ENCODE measurements at regions not wholly inside any gene's neighbourhood (a gene's known extent, or its start where the extent isn't known, plus 50 kb on each side); places are given as distances from the start of the nearest gene placed in this dataset.

DNA sequence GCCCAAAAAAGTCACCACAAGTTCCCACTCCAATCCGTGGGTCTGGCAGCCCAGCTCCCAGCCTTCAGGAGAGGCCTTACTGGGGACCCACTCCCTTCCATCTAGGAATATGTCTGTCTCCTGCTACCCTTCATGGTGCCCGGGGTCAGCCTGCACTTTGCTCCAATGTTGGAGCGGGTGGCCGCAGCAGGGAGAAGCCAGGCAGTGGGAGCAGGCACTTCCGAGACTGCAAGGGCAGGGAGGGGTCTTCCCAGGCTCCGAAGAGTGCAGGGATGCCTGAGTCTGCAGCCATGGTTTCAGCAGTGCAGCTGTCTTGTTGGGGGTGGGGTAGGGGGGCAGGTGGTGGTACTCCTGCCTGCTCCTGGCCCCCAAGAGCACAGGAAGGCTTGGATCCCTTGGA, 1616.2 kb downstream of the SLITRK5 start:
- TF ChIP-seq CEBPB (IDR thresholded peaks at IDR 0.05; ENCODE audit: low read depth) (no peak), YY1 (IDR thresholded peaks at IDR 0.05; ENCODE audit: extremely low read depth, insufficient replicate concordance, low read depth, low read length) (no peak), EZH2phosphoT487 (IDR thresholded peaks at IDR 0.05; ENCODE audit: borderline replicate concordance) (no peak), ELF1 (IDR thresholded peaks at IDR 0.05; ENCODE audit: borderline replicate concordance, low read depth) (no peak), JUND (IDR thresholded peaks at IDR 0.05) (no peak), ZFX (IDR thresholded peaks at IDR 0.05) (no peak), EZH2 (IDR thresholded peaks at IDR 0.05) (no peak), POLR2AphosphoS5 (IDR thresholded peaks at IDR 0.05; ENCODE audit: low read depth, low read length) (no peak), EGR1 (IDR thresholded peaks at IDR 0.05; ENCODE audit: low read depth) (no peak), SIN3A (IDR thresholded peaks at IDR 0.05; ENCODE audit: low read depth) (no peak)
- TF ChIP-seq, protein P1, sequence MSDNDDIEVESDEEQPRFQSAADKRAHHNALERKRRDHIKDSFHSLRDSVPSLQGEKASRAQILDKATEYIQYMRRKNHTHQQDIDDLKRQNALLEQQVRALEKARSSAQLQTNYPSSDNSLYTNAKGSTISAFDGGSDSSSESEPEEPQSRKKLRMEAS (IDR thresholded peaks at IDR 0.05) = no peak
- Histone ChIP-seq H4K20me1 (ENCODE audit: insufficient read depth) (no peaks in the 10 kb centered on the region), H3K9me2 (ENCODE audit: insufficient read depth) (no peaks in the 10 kb centered on the region), H2AFZ (ENCODE audit: low read depth, low read length, poor library complexity, severe bottlenecking) (no peak overlapping the region), H3K9ac (ENCODE audit: low read length) (no peak overlapping the region), H3K4me1 (ENCODE audit: control insufficient read depth in 1 of 2, insufficient read depth in 2 of 2, low read length in 2 of 2) (no peaks in the 10 kb centered on the region), H3K4me2 (ENCODE audit: low read length) (no peak overlapping the region), H3K79me2 (ENCODE audit: insufficient read depth, low read length) (no peaks in the 10 kb centered on the region), H3K4me3 (replicated peaks in 1 of 2; ENCODE audit: low read depth in 1 of 2, low read length in 2 of 2) (no peak overlapping the region), H3K27me3 (ENCODE audit: insufficient read depth, low read length) (no peaks in the 10 kb centered on the region), H3K27ac (ENCODE audit: low read depth, low read length) (no peak overlapping the region), H3K36me3 (ENCODE audit: control insufficient read depth in 1 of 2, insufficient read depth in 2 of 2, low read length in 2 of 2) (no peaks in the 10 kb centered on the region), H3K9me3 (ENCODE audit: control insufficient read depth in 1 of 2, insufficient read depth in 1 of 2, low read depth in 1 of 2, low read length in 2 of 2) (no peaks in the 10 kb centered on the region; a peak in 2 of 4 replicates)
- no peak for ATAC-seq
- no peak for DNase-seq (ENCODE audit: low read depth, low spot score)
- BruUV-seq (replicated peaks) = no TSS peak
- RAD21 ChIA-PET (ENCODE audit: low non-redundant PET in 1 of 2, low total read pairs in 2 of 2, uncharacterized antibody in 2 of 2, unreplicated experiment in 2 of 2) = no interaction called here
- CTCF ChIA-PET = no interaction called here
- intact Hi-C loops (cut with micrococcal nuclease) = no loop called here
- POLR2A ChIA-PET = no interaction called here

DNA sequence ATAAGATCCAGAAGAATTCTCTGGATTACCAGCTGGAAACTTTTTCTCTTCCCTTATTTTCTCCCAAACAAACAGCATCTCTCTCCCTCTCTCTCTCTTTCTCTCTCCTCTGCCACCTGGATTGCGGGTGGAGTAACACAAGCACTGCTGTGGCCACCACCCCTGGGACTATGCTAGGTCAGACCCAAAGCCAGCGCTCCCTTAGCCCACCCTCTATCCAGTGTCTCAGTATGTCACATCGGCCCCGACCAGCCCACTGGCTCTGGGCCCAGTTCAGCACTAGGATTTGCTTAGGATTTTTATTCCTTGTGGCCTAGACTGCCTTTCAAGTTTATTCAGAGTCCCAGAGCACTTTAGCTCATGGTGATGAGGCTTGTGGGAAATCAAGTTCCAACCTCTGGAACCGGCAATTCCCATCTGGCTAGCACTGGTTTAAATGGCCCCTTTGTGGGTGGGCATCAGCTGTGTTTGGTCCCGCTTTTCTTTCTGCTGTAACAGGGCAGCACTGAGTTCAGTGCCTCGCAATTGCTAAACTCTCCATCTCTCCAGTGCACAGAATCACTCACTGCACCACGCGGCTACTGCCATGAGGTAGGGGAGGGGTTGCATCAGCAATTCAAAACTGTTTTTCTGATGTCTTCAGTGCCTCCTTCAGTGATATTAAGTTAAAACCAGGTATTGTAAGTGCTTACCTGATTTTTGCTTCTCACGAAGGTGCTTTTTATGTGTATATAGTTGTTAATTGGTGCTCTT, 1623.1 kb downstream of the SLITRK5 start:
- BruUV-seq (replicated peaks) = no TSS peak
- ChIA-PET POLR2A (no interaction called here), CTCF (no interaction called here), RAD21 (ENCODE audit: low non-redundant PET in 1 of 2, low total read pairs in 2 of 2, uncharacterized antibody in 2 of 2, unreplicated experiment in 2 of 2) (no interaction called here)
- Histone ChIP-seq H2AFZ (ENCODE audit: low read depth, low read length, poor library complexity, severe bottlenecking) (no peak overlapping the region), H3K27me3 (ENCODE audit: insufficient read depth, low read length) (no peaks in the 10 kb centered on the region), H4K20me1 (ENCODE audit: insufficient read depth) (no peaks in the 10 kb centered on the region), H3K9me3 (ENCODE audit: control insufficient read depth in 1 of 2, insufficient read depth in 1 of 2, low read depth in 1 of 2, low read length in 2 of 2) (no peaks in the 10 kb centered on the region), H3K4me1 (ENCODE audit: control insufficient read depth in 1 of 2, insufficient read depth in 2 of 2, low read length in 2 of 2) (no peaks in the 10 kb centered on the region), H3K9me2 (ENCODE audit: insufficient read depth) (no peaks in the 10 kb centered on the region), H3K27ac (ENCODE audit: low read depth, low read length) (no peak overlapping the region), H3K4me2 (ENCODE audit: low read length) (no peak overlapping the region), H3K79me2 (ENCODE audit: insufficient read depth, low read length) (no peaks in the 10 kb centered on the region), H3K9ac (ENCODE audit: low read length) (no peak overlapping the region), H3K36me3 (ENCODE audit: control insufficient read depth in 1 of 2, insufficient read depth in 2 of 2, low read length in 2 of 2) (no peaks in the 10 kb centered on the region), H3K4me3 (replicated peaks in 1 of 2; ENCODE audit: low read depth in 1 of 2, low read length in 2 of 2) (no peak overlapping the region)
- intact Hi-C loops (cut with micrococcal nuclease) = no loop called here
- no peak for ATAC-seq
- no peak for TF ChIP-seq EGR1 (IDR thresholded peaks at IDR 0.05; ENCODE audit: low read depth)
- TF ChIP-seq ZFX (IDR thresholded peaks at IDR 0.05) = no peak
- TF ChIP-seq, protein P2, sequence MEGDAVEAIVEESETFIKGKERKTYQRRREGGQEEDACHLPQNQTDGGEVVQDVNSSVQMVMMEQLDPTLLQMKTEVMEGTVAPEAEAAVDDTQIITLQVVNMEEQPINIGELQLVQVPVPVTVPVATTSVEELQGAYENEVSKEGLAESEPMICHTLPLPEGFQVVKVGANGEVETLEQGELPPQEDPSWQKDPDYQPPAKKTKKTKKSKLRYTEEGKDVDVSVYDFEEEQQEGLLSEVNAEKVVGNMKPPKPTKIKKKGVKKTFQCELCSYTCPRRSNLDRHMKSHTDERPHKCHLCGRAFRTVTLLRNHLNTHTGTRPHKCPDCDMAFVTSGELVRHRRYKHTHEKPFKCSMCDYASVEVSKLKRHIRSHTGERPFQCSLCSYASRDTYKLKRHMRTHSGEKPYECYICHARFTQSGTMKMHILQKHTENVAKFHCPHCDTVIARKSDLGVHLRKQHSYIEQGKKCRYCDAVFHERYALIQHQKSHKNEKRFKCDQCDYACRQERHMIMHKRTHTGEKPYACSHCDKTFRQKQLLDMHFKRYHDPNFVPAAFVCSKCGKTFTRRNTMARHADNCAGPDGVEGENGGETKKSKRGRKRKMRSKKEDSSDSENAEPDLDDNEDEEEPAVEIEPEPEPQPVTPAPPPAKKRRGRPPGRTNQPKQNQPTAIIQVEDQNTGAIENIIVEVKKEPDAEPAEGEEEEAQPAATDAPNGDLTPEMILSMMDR (IDR thresholded peaks at IDR 0.05 in 2 of 3, conservative IDR thresholded peaks at IDR 0.05 in 1 of 3; ENCODE audit: borderline replicate concordance in 1 of 3, insufficient read depth in 1 of 3, low read depth in 2 of 3, low read length in 2 of 3) = no peak
- TF ChIP-seq, protein P1 (IDR thresholded peaks at IDR 0.05) = no peak
- TF ChIP-seq SP1 (IDR thresholded peaks at IDR 0.05; ENCODE audit: low read depth) = no peak
- TF ChIP-seq POLR2A (IDR thresholded peaks at IDR 0.05; ENCODE audit: borderline replicate concordance, extremely low read depth, insufficient read depth, insufficient read length) = no peak
- TF ChIP-seq, protein P3, sequence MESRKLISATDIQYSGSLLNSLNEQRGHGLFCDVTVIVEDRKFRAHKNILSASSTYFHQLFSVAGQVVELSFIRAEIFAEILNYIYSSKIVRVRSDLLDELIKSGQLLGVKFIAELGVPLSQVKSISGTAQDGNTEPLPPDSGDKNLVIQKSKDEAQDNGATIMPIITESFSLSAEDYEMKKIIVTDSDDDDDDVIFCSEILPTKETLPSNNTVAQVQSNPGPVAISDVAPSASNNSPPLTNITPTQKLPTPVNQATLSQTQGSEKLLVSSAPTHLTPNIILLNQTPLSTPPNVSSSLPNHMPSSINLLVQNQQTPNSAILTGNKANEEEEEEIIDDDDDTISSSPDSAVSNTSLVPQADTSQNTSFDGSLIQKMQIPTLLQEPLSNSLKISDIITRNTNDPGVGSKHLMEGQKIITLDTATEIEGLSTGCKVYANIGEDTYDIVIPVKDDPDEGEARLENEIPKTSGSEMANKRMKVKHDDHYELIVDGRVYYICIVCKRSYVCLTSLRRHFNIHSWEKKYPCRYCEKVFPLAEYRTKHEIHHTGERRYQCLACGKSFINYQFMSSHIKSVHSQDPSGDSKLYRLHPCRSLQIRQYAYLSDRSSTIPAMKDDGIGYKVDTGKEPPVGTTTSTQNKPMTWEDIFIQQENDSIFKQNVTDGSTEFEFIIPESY (IDR thresholded peaks at IDR 0.05; ENCODE audit: extremely low read depth, insufficient replicate concordance, low read length) = no peak
- TF ChIP-seq YY1 (IDR thresholded peaks at IDR 0.05; ENCODE audit: extremely low read depth, insufficient replicate concordance, low read depth, low read length) = no peak
- DNase-seq (ENCODE audit: low read depth, low spot score) = no peak

All from HCT116 (cell line).